WTC11 (cell line): ENCODE measurements at regions not wholly inside any gene's neighbourhood (a gene's known extent, or its start where the extent isn't known, plus 50 kb on each side); places are given as distances from the start of the nearest gene placed in this dataset.

Experiments
- ATAC-seq: fragments of 200-7000 bp; cut with Tn5 transposase; 2 replicates; pipeline ENCODE4 v1.10.0; 2021; ENCODE audit warnings: mild to moderate bottlenecking, moderate library complexity
- CTCF ChIA-PET: fragments of 300-600 bp; sonication (Branson Sonifier 250); formaldehyde crosslinking; loops from one replicate; lab custom pipeline; 2021; ENCODE audit warnings: antibody characterized with exemption; lab: Charles Lee
- POLR2A ChIA-PET: fragments of 350-600 bp; sonication (Branson Sonifier 250); formaldehyde crosslinking; loops from one replicate; lab custom pipeline; 2021; ENCODE audit warnings: antibody characterized with exemption; lab: Charles Lee
- DNase-seq: peaks from one replicate; pipeline ENCODE4 v3.0.0; 2021; ENCODE audit warnings: low spot score
- H3K27ac Mint-ChIP-seq: 2 replicates; pipeline ENCODE4 v1.8.0; 2021; ENCODE audit warnings: mixed read lengths
- H3K27me3 Mint-ChIP-seq: 2 replicates; pipeline ENCODE4 v1.8.0; 2021; ENCODE audit warnings: low read depth, mild to moderate bottlenecking, moderate library complexity, mixed read lengths
- H3K36me3 Mint-ChIP-seq: 2 replicates; pipeline ENCODE4 v1.8.0; 2021; ENCODE audit warnings: mixed read lengths
- H3K4me1 Mint-ChIP-seq: 2 replicates; pipeline ENCODE4 v1.8.0; 2022; ENCODE audit warnings: mixed read lengths
- H3K4me3 Mint-ChIP-seq: 2 replicates; pipeline ENCODE4 v1.8.0; 2021; ENCODE audit warnings: mild to moderate bottlenecking, moderate library complexity, mixed read lengths
- H3K9me3 Mint-ChIP-seq: 2 replicates; pipeline ENCODE4 v1.8.0; 2021; ENCODE audit warnings: mixed read lengths
- ATF1 ChIP-seq: sonication (generic); formaldehyde crosslinking; IDR thresholded peaks from 2 replicates; pipeline ENCODE4 v1.8.1; 2023; ENCODE audit warnings: mild to moderate bottlenecking, moderate library complexity, missing genetic modification reagents
- CREB1 ChIP-seq: sonication (generic); formaldehyde crosslinking; IDR thresholded peaks from 2 replicates; pipeline ENCODE4 v1.8.0; 2023; ENCODE audit warnings: mild to moderate bottlenecking, missing genetic modification reagents
- EMX1 ChIP-seq: fragments of 250-450 bp; sonication (Bioruptor Pico); IDR thresholded peaks from 2 replicates; pipeline ENCODE4 v1.8.0; 2021; ENCODE audit warnings: mild to moderate bottlenecking
- FOXJ3 ChIP-seq: sonication (generic); formaldehyde crosslinking; IDR thresholded peaks from 2 replicates; pipeline ENCODE4 v1.9.0; 2021; ENCODE audit warnings: missing genetic modification reagents, mild to moderate bottlenecking, borderline replicate concordance
- FOXP1 ChIP-seq: sonication (generic); formaldehyde crosslinking; IDR thresholded peaks from 2 replicates; pipeline ENCODE4 v1.8.0; 2022; ENCODE audit warnings: missing genetic modification reagents, mild to moderate bottlenecking, moderate library complexity, borderline replicate concordance
- GABPB1 ChIP-seq: sonication (generic); formaldehyde crosslinking; IDR thresholded peaks from 2 replicates; pipeline ENCODE4 v1.8.1; 2023; ENCODE audit warnings: mild to moderate bottlenecking, missing genetic modification reagents
- IRF2 ChIP-seq: sonication (generic); formaldehyde crosslinking; IDR thresholded peaks from 2 replicates; pipeline ENCODE4 v1.8.0; 2022; ENCODE audit warnings: low read depth, missing genetic modification reagents, borderline replicate concordance
- KAT7 ChIP-seq: sonication (generic); formaldehyde crosslinking; IDR thresholded peaks from 2 replicates; pipeline ENCODE4 v1.8.1; 2023; ENCODE audit warnings: missing genetic modification reagents, mild to moderate bottlenecking, borderline replicate concordance
- MXD4 ChIP-seq: fragments of 250-450 bp; sonication (Bioruptor Pico); IDR thresholded peaks from 2 replicates; pipeline ENCODE4 v1.8.0; 2021; ENCODE audit warnings: mild to moderate bottlenecking, moderate library complexity, borderline replicate concordance
- NFATC4 ChIP-seq: fragments of 250-450 bp; sonication (Bioruptor Pico); IDR thresholded peaks from 2 replicates; pipeline ENCODE4 v1.9.0; 2021; ENCODE audit warnings: mild to moderate bottlenecking
- NFE2L1 ChIP-seq: sonication (generic); formaldehyde crosslinking; IDR thresholded peaks from 2 replicates; pipeline ENCODE4 v1.8.1; 2023; ENCODE audit warnings: missing genetic modification reagents
- NR1H2 ChIP-seq: sonication (generic); formaldehyde crosslinking; IDR thresholded peaks from 2 replicates; pipeline ENCODE4 v1.9.0; 2021; ENCODE audit warnings: mild to moderate bottlenecking, moderate library complexity, missing genetic modification reagents
- RORB ChIP-seq: fragments of 250-450 bp; sonication (Bioruptor Pico); IDR thresholded peaks from 2 replicates; pipeline ENCODE4 v1.9.0; 2021; ENCODE audit warnings: mild to moderate bottlenecking
- SMAD4 ChIP-seq: sonication (generic); formaldehyde crosslinking; IDR thresholded peaks from 2 replicates; pipeline ENCODE4 v1.8.0; 2022; ENCODE audit warnings: mild to moderate bottlenecking, missing genetic modification reagents
- TEAD1 ChIP-seq: sonication (generic); formaldehyde crosslinking; IDR thresholded peaks from 2 replicates; pipeline ENCODE4 v1.8.0; 2022; ENCODE audit warnings: mild to moderate bottlenecking, missing genetic modification reagents
- TEAD4 ChIP-seq: sonication (generic); formaldehyde crosslinking; IDR thresholded peaks from 2 replicates; pipeline ENCODE4 v1.8.0; 2022; ENCODE audit warnings: mild to moderate bottlenecking, missing genetic modification reagents
- ZNF121 ChIP-seq: sonication (generic); formaldehyde crosslinking; IDR thresholded peaks from 2 replicates; pipeline ENCODE4 v1.8.0; 2023; ENCODE audit warnings: missing genetic modification reagents
- ZNF219 ChIP-seq: sonication (generic); formaldehyde crosslinking; IDR thresholded peaks from 2 replicates; pipeline ENCODE4 v1.8.0; 2023; ENCODE audit warnings: missing genetic modification reagents, mild to moderate bottlenecking, borderline replicate concordance
- ZNF232 ChIP-seq: sonication (generic); formaldehyde crosslinking; IDR thresholded peaks from 2 replicates; pipeline ENCODE4 v1.8.0; 2022; ENCODE audit warnings: mild to moderate bottlenecking, missing genetic modification reagents
- TF ChIP-seq, protein P1 (sequence below): sonication (generic); formaldehyde crosslinking; IDR thresholded peaks from 2 replicates; pipeline ENCODE4 v1.8.1; 2022; ENCODE audit warnings: mild to moderate bottlenecking, missing genetic modification reagents, moderate library complexity, borderline replicate concordance
- TF ChIP-seq, protein P2 (sequence below): sonication (generic); formaldehyde crosslinking; IDR thresholded peaks from 2 replicates; pipeline ENCODE4 v1.8.0; 2023; ENCODE audit warnings: missing genetic modification reagents
- TF ChIP-seq, protein P3 (sequence below): sonication (generic); formaldehyde crosslinking; IDR thresholded peaks from 2 replicates; pipeline ENCODE4 v1.8.0; 2022; ENCODE audit warnings: missing genetic modification reagents
- TF ChIP-seq, protein P4 (sequence below): sonication (generic); formaldehyde crosslinking; IDR thresholded peaks from 2 replicates; pipeline ENCODE4 v1.8.1; 2023; ENCODE audit warnings: mild to moderate bottlenecking, missing genetic modification reagents, moderate library complexity
- TF ChIP-seq, protein P5 (sequence below): sonication (generic); formaldehyde crosslinking; IDR thresholded peaks from 2 replicates; pipeline ENCODE4 v1.8.0; 2023; ENCODE audit warnings: missing genetic modification reagents, mild to moderate bottlenecking, borderline replicate concordance
- TF ChIP-seq, protein P6 (sequence below): sonication (generic); formaldehyde crosslinking; conservative IDR thresholded peaks from 2 replicates; pipeline ENCODE4 v1.8.1; 2022; ENCODE audit warnings: mild to moderate bottlenecking, missing genetic modification reagents

DNA sequence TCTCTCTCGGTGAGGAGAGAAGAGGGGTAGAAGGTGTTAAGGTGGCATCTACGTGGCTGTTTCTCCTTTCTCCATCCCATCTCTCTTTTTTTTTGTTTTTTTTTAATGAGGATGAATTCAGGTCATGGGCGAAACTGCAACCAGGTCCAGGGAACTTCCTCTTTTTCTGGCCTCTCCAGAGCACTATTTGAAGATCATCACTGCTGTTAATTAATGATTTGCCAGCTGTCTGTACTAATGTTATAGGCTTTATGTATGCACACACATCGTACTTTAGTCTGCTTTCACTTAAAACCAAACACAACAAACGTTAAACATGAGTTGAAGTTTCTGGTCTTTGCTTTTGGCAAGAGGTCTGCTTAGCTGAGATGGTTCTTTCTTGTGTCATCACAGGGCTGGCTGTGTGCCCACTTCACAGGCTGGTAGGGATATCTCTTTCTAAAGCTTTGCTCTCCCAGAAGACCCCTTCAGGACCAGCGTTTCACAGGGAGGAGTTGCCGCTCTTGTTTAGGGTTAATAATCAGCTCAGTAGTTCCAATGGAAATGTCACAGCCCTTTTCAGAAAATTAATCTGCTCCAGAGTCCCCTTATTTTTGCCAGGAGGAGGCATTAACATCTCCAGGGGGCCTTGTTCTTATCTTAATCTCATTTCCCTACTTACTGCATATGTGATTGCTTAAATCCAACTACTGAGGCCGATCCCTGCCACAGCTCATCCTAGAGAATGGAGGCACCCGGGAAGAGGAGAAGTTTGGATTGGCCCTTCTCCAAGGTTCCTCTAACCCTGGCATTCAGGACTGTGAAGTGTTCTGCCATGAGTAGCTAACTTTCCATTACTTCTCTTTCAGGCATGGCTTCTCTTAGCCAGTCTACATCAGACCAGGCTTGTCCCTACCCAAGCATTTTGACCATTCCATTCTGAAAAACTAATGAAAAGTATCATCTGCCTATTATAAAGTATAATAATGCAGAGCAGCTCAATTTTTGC, 273.9 kb upstream of the NFE2L3 start:
- no peak overlapping the region for H3K4me3 Mint-ChIP-seq
- DNase-seq (no peak), ATAC-seq (no peak)
- TF ChIP-seq SMAD4 (CRISPR knock-in tag), result no peak
- TF ChIP-seq FOXP1 (CRISPR knock-in tag), result no peak
- TF ChIP-seq, protein P1, sequence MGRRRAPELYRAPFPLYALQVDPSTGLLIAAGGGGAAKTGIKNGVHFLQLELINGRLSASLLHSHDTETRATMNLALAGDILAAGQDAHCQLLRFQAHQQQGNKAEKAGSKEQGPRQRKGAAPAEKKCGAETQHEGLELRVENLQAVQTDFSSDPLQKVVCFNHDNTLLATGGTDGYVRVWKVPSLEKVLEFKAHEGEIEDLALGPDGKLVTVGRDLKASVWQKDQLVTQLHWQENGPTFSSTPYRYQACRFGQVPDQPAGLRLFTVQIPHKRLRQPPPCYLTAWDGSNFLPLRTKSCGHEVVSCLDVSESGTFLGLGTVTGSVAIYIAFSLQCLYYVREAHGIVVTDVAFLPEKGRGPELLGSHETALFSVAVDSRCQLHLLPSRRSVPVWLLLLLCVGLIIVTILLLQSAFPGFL (CRISPR knock-in tag), result no peak
- TF ChIP-seq, protein P2, sequence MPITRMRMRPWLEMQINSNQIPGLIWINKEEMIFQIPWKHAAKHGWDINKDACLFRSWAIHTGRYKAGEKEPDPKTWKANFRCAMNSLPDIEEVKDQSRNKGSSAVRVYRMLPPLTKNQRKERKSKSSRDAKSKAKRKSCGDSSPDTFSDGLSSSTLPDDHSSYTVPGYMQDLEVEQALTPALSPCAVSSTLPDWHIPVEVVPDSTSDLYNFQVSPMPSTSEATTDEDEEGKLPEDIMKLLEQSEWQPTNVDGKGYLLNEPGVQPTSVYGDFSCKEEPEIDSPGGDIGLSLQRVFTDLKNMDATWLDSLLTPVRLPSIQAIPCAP (CRISPR knock-in tag), result no peak
- no peak for TF ChIP-seq ZNF219 (CRISPR knock-in tag)
- no peak for TF ChIP-seq ZNF232 (CRISPR knock-in tag)
- TF ChIP-seq CREB1 (CRISPR knock-in tag), result no peak
- TF ChIP-seq, protein P3, sequence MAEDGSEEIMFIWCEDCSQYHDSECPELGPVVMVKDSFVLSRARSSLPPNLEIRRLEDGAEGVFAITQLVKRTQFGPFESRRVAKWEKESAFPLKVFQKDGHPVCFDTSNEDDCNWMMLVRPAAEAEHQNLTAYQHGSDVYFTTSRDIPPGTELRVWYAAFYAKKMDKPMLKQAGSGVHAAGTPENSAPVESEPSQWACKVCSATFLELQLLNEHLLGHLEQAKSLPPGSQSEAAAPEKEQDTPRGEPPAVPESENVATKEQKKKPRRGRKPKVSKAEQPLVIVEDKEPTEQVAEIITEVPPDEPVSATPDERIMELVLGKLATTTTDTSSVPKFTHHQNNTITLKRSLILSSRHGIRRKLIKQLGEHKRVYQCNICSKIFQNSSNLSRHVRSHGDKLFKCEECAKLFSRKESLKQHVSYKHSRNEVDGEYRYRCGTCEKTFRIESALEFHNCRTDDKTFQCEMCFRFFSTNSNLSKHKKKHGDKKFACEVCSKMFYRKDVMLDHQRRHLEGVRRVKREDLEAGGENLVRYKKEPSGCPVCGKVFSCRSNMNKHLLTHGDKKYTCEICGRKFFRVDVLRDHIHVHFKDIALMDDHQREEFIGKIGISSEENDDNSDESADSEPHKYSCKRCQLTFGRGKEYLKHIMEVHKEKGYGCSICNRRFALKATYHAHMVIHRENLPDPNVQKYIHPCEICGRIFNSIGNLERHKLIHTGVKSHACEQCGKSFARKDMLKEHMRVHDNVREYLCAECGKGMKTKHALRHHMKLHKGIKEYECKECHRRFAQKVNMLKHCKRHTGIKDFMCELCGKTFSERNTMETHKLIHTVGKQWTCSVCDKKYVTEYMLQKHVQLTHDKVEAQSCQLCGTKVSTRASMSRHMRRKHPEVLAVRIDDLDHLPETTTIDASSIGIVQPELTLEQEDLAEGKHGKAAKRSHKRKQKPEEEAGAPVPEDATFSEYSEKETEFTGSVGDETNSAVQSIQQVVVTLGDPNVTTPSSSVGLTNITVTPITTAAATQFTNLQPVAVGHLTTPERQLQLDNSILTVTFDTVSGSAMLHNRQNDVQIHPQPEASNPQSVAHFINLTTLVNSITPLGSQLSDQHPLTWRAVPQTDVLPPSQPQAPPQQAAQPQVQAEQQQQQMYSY (CRISPR knock-in tag), result no peak
- no peak for TF ChIP-seq TEAD4 (CRISPR knock-in tag)
- no peak for TF ChIP-seq FOXJ3
- TF ChIP-seq ZNF121, result no peak
- TF ChIP-seq, protein P4, sequence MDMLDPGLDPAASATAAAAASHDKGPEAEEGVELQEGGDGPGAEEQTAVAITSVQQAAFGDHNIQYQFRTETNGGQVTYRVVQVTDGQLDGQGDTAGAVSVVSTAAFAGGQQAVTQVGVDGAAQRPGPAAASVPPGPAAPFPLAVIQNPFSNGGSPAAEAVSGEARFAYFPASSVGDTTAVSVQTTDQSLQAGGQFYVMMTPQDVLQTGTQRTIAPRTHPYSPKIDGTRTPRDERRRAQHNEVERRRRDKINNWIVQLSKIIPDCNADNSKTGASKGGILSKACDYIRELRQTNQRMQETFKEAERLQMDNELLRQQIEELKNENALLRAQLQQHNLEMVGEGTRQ (CRISPR knock-in tag), result no peak
- TF ChIP-seq ATF1 (CRISPR knock-in tag), result no peak
- no peak for TF ChIP-seq MXD4
- TF ChIP-seq GABPB1, result no peak
- H3K9me3 Mint-ChIP-seq, result peaks cover 13% of the 10 kb centered on the region
- H3K4me1 Mint-ChIP-seq, result peaks cover 9% of the 10 kb centered on the region
- peaks cover 11% of the 10 kb centered on the region for H3K27me3 Mint-ChIP-seq
- CTCF ChIA-PET, result no interaction called here
- POLR2A ChIA-PET, result no interaction called here
- no peak overlapping the region for H3K27ac Mint-ChIP-seq
- H3K36me3 Mint-ChIP-seq, result no peaks in the 10 kb centered on the region

DNA sequence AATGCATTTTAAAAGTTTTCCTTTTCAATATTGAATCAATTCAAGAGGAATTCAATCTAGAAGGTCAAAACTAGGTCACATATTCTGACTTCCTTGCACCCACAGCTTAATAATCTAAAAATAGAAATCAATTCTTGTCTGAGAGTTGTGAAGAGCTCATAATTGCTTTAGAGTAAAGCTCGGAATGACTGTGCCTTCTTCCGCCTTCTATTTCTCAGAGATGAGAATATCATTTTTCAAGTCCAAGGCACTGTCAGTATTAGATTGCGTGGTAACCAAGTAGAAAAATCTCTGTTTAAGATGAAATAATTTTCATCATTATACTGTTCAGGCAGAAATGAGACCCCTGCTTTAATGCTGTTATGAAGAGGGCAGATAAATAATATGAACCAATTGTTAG, 272.2 kb upstream of the NFE2L3 start:
- no peak overlapping the region for H3K27ac Mint-ChIP-seq
- POLR2A ChIA-PET, result no interaction called here
- H3K4me1 Mint-ChIP-seq, result 0 out of 2 replicates have a peak, but pooled peaks cover 1% of the 10 kb centered on the region
- H3K4me3 Mint-ChIP-seq, result no peak overlapping the region
- ATAC-seq (no peak), DNase-seq (no peak)
- CTCF ChIA-PET, result no interaction called here
- peaks cover 13% of the 10 kb centered on the region for H3K27me3 Mint-ChIP-seq
- no peaks in the 10 kb centered on the region for H3K36me3 Mint-ChIP-seq
- peaks cover 13% of the 10 kb centered on the region for H3K9me3 Mint-ChIP-seq
- TF ChIP-seq RORB (CRISPR knock-in tag) (no peak), FOXJ3 (no peak), NFATC4 (no peak), EMX1 (CRISPR knock-in tag) (no peak), TEAD1 (CRISPR knock-in tag) (no peak), NR1H2 (CRISPR knock-in tag) (no peak), KAT7 (CRISPR knock-in tag) (no peak), IRF2 (no peak), NFE2L1 (no peak)
- TF ChIP-seq, protein P5, sequence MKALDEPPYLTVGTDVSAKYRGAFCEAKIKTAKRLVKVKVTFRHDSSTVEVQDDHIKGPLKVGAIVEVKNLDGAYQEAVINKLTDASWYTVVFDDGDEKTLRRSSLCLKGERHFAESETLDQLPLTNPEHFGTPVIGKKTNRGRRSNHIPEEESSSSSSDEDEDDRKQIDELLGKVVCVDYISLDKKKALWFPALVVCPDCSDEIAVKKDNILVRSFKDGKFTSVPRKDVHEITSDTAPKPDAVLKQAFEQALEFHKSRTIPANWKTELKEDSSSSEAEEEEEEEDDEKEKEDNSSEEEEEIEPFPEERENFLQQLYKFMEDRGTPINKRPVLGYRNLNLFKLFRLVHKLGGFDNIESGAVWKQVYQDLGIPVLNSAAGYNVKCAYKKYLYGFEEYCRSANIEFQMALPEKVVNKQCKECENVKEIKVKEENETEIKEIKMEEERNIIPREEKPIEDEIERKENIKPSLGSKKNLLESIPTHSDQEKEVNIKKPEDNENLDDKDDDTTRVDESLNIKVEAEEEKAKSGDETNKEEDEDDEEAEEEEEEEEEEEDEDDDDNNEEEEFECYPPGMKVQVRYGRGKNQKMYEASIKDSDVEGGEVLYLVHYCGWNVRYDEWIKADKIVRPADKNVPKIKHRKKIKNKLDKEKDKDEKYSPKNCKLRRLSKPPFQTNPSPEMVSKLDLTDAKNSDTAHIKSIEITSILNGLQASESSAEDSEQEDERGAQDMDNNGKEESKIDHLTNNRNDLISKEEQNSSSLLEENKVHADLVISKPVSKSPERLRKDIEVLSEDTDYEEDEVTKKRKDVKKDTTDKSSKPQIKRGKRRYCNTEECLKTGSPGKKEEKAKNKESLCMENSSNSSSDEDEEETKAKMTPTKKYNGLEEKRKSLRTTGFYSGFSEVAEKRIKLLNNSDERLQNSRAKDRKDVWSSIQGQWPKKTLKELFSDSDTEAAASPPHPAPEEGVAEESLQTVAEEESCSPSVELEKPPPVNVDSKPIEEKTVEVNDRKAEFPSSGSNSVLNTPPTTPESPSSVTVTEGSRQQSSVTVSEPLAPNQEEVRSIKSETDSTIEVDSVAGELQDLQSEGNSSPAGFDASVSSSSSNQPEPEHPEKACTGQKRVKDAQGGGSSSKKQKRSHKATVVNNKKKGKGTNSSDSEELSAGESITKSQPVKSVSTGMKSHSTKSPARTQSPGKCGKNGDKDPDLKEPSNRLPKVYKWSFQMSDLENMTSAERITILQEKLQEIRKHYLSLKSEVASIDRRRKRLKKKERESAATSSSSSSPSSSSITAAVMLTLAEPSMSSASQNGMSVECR (CRISPR knock-in tag), result no peak
- TF ChIP-seq, protein P6, sequence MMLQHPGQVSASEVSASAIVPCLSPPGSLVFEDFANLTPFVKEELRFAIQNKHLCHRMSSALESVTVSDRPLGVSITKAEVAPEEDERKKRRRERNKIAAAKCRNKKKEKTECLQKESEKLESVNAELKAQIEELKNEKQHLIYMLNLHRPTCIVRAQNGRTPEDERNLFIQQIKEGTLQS (CRISPR knock-in tag), result no peak
